HUES6 (cell line): ENCODE measurements at regions not wholly inside any gene's neighbourhood (a gene's known extent, or its start where the extent isn't known, plus 50 kb on each side); places are given as distances from the start of the nearest gene placed in this dataset.

Source experiments
- H3K27ac ChIP-seq: 2 replicates; pipeline ENCODE4 v1.7.0; 2013; ENCODE audit warnings: low read depth, mild to moderate bottlenecking, low read length, inconsistent platforms
- H3K27me3 ChIP-seq: 2 replicates; pipeline ENCODE4 v1.6.1; 2013; ENCODE audit warnings: low read length; ENCODE audit not compliant: control insufficient read depth, insufficient read depth
- H3K36me3 ChIP-seq: 2 replicates; pipeline ENCODE4 v1.6.1; 2013; ENCODE audit warnings: low read length; ENCODE audit not compliant: control insufficient read depth, insufficient read depth
- H3K4me1 ChIP-seq: 2 replicates; pipeline ENCODE4 v1.6.1; 2013; ENCODE audit warnings: low read length; ENCODE audit not compliant: control insufficient read depth, insufficient read depth
- H3K4me3 ChIP-seq: 2 replicates; pipeline ENCODE4 v1.5.1; 2013; ENCODE audit warnings: low read depth, low read length
- H3K9ac ChIP-seq: one replicate; pipeline ENCODE4 v1.6.1; 2013; ENCODE audit warnings: mild to moderate bottlenecking, low read length
- H3K9me3 ChIP-seq: 2 replicates; pipeline ENCODE4 v1.6.1; 2013; ENCODE audit warnings: low read depth, low read length; ENCODE audit not compliant: control insufficient read depth, insufficient read depth

- H3K9ac ChIP-seq = no peak overlapping the region
- no peak overlapping the region for H3K4me3 ChIP-seq
- H3K9me3 ChIP-seq = no peaks in the 10 kb centered on the region
- H3K4me1 ChIP-seq = no peaks in the 10 kb centered on the region
- no peaks in the 10 kb centered on the region for H3K36me3 ChIP-seq
- no peaks in the 10 kb centered on the region for H3K27me3 ChIP-seq
- H3K27ac ChIP-seq = no peak overlapping the region
These were observed 102.0 kb upstream of the LEF1 start for GRCh38 chr4:108270466-108271450.

- Histone ChIP-seq H3K9me3 (no peaks in the 10 kb centered on the region), H3K9ac (no peak overlapping the region), H3K36me3 (no peaks in the 10 kb centered on the region)
These were observed 96.0 kb upstream of the LEF1 start for GRCh38 chr4:108264693-108265092.

GRCh38 chr4:108263057-108263456 is 94.3 kb upstream of the LEF1 start:
- H3K9me3 ChIP-seq = no peaks in the 10 kb centered on the region
- no peak overlapping the region for H3K27ac ChIP-seq
- H3K4me3 ChIP-seq = no peak overlapping the region
- H3K36me3 ChIP-seq = no peaks in the 10 kb centered on the region
- H3K27me3 ChIP-seq = no peaks in the 10 kb centered on the region
- no peaks in the 10 kb centered on the region for H3K4me1 ChIP-seq
- H3K9ac ChIP-seq = no peak overlapping the region

More at GRCh38 chr4:108264693-108265092, 96.0 kb upstream of the LEF1 start:
- H3K27ac ChIP-seq = no peak overlapping the region
- H3K4me3 ChIP-seq = no peak overlapping the region
- H3K4me1 ChIP-seq = no peaks in the 10 kb centered on the region
- no peaks in the 10 kb centered on the region for H3K27me3 ChIP-seq

GRCh38 chr4:108261026-108261425 is 92.3 kb upstream of the LEF1 start:
- H3K9ac ChIP-seq = no peak overlapping the region
- no peaks in the 10 kb centered on the region for H3K36me3 ChIP-seq
- H3K27ac ChIP-seq = no peak overlapping the region
- no peak overlapping the region for H3K4me3 ChIP-seq
- no peaks in the 10 kb centered on the region for H3K27me3 ChIP-seq
- H3K4me1 ChIP-seq = no peaks in the 10 kb centered on the region
- H3K9me3 ChIP-seq = no peaks in the 10 kb centered on the region

- no peaks in the 10 kb centered on the region for H3K9me3 ChIP-seq
- H3K36me3 ChIP-seq = no peaks in the 10 kb centered on the region
- no peaks in the 10 kb centered on the region for H3K27me3 ChIP-seq
- no peak overlapping the region for H3K9ac ChIP-seq
- H3K4me3 ChIP-seq = no peak overlapping the region
- H3K27ac ChIP-seq = no peak overlapping the region
- no peaks in the 10 kb centered on the region; the same call in 1 of the 2 replicates for H3K4me1 ChIP-seq
These were observed 87.8 kb upstream of the LEF1 start for GRCh38 chr4:108256538-108256937.

- no peak overlapping the region for H3K9ac ChIP-seq
- H3K36me3 ChIP-seq = no peaks in the 10 kb centered on the region
- no peaks in the 10 kb centered on the region for H3K9me3 ChIP-seq
- H3K27ac ChIP-seq = no peak overlapping the region; the same call in 1 of the 2 replicates
- no peak overlapping the region for H3K4me3 ChIP-seq
- no peaks in the 10 kb centered on the region; the same call in 1 of the 2 replicates for H3K4me1 ChIP-seq
- H3K27me3 ChIP-seq = no peaks in the 10 kb centered on the region
These were observed 86.5 kb upstream of the LEF1 start for GRCh38 chr4:108255203-108255747.

GRCh38 chr4:108249397-108249796 is 80.7 kb upstream of the LEF1 start:
- no peaks in the 10 kb centered on the region for H3K36me3 ChIP-seq
- no peaks in the 10 kb centered on the region for H3K9me3 ChIP-seq
- no peak overlapping the region for H3K9ac ChIP-seq
- H3K4me3 ChIP-seq = no peak overlapping the region
- H3K27ac ChIP-seq = no peak overlapping the region
- H3K27me3 ChIP-seq = no peaks in the 10 kb centered on the region
- H3K4me1 ChIP-seq = peaks cover 9% of the 10 kb centered on the region; the same call in 1 of the 2 replicates

- Histone ChIP-seq H3K9ac (no peak overlapping the region), H3K9me3 (no peaks in the 10 kb centered on the region), H3K27ac (no peak overlapping the region), H3K27me3 (no peaks in the 10 kb centered on the region), H3K4me1 (peaks cover 9% of the 10 kb centered on the region; the same call in 1 of the 2 replicates), H3K36me3 (no peaks in the 10 kb centered on the region), H3K4me3 (no peak overlapping the region)
These were observed 78.8 kb upstream of the LEF1 start for GRCh38 chr4:108247387-108248049.

- H3K27ac ChIP-seq = no peak overlapping the region
- H3K9ac ChIP-seq = no peak overlapping the region
- no peak overlapping the region for H3K4me3 ChIP-seq
- peaks cover 9% of the 10 kb centered on the region; the same call in 1 of the 2 replicates for H3K4me1 ChIP-seq
- H3K36me3 ChIP-seq = no peaks in the 10 kb centered on the region
- H3K9me3 ChIP-seq = no peaks in the 10 kb centered on the region
- H3K27me3 ChIP-seq = no peaks in the 10 kb centered on the region
These were observed 75.9 kb upstream of the LEF1 start for GRCh38 chr4:108244606-108245005.

GRCh38 chr4:108240366-108240765 is 71.6 kb upstream of the LEF1 start:
- Histone ChIP-seq H3K4me1 (no peaks in the 10 kb centered on the region), H3K9me3 (no peaks in the 10 kb centered on the region), H3K36me3 (no peaks in the 10 kb centered on the region), H3K9ac (no peak overlapping the region), H3K27me3 (no peaks in the 10 kb centered on the region), H3K27ac (no peak overlapping the region), H3K4me3 (no peak overlapping the region)

GRCh38 chr4:108237693-108238092 is 69.0 kb upstream of the LEF1 start:
- no peak overlapping the region for H3K9ac ChIP-seq
- H3K4me3 ChIP-seq = no peak overlapping the region
- no peaks in the 10 kb centered on the region for H3K36me3 ChIP-seq
- H3K27me3 ChIP-seq = no peaks in the 10 kb centered on the region
- no peaks in the 10 kb centered on the region for H3K4me1 ChIP-seq
- no peaks in the 10 kb centered on the region for H3K9me3 ChIP-seq
- H3K27ac ChIP-seq = no peak overlapping the region
